AG04450 (cell line): ENCODE measurements at regions not wholly inside any gene's neighbourhood (a gene's known extent, or its start where the extent isn't known, plus 50 kb on each side); places are given as distances from the start of the nearest gene placed in this dataset.

Experiments
- CTCF ChIA-PET: fragments of 300-600, 350-600 bp; formaldehyde crosslinking; extraction: SDS; loops from one replicate; lab custom pipeline; 2022; ENCODE audit warnings: antibody characterized with exemption, inconsistent platforms; lab: Charles Lee
- POLR2A ChIA-PET: fragments of 350-600 bp; formaldehyde crosslinking; extraction: SDS; loops from one replicate; lab custom pipeline; 2021; ENCODE audit warnings: antibody characterized with exemption, inconsistent platforms; lab: Yijun Ruan, JAX
- DNase-seq: peaks from one replicate; pipeline ENCODE4 v3.0.0-alpha.2; 2011; ENCODE audit warnings: low read depth, low spot score
- H3K27ac ChIP-seq: one replicate; pipeline ENCODE4 v1.5.1; 2012; ENCODE audit warnings: low read depth, low read length, control low read depth
- H3K27me3 ChIP-seq: one replicate; pipeline ENCODE4 v1.6.0; 2012; ENCODE audit warnings: low read length; ENCODE audit not compliant: control insufficient read depth, insufficient read depth
- H3K4me3 ChIP-seq: 2 replicates; pipeline ENCODE4 v1.5.1; 2011; ENCODE audit warnings: mild to moderate bottlenecking, low read depth, low read length, control low read depth
- H3K9me3 ChIP-seq: 2 replicates; pipeline ENCODE4 v1.5.1; 2012; ENCODE audit warnings: low read length; ENCODE audit not compliant: control insufficient read depth, insufficient read depth
- CTCF ChIP-seq: IDR thresholded peaks from 2 replicates; pipeline ENCODE4 v1.5.1; 2011; ENCODE audit warnings: low read depth, low read length, control low read depth, inconsistent platforms

- no peak overlapping the region for H3K4me3 ChIP-seq
- no peak overlapping the region for H3K27ac ChIP-seq
- ChIA-PET POLR2A (no interaction called here), CTCF (interaction anchor here (0.6 kb wide), 1 partner anchor 299 kb away, joined by 4 read pairs; no protein-coding TSS in a partner anchor)
- TF ChIP-seq CTCF: no peak
- no peaks in the 10 kb centered on the region for H3K9me3 ChIP-seq
- H3K27me3 ChIP-seq: peaks cover 4% of the 10 kb centered on the region
- DNase-seq: no peak
Observed at GRCh38 chr1:29488086-29488793, 251.9 kb downstream of the PTPRU start.

- Histone ChIP-seq H3K27me3 (peaks cover 4% of the 10 kb centered on the region), H3K9me3 (no peaks in the 10 kb centered on the region), H3K4me3 (no peak overlapping the region), H3K27ac (no peak overlapping the region)
- no peak for DNase-seq
- POLR2A ChIA-PET: no interaction called here
- no peak for TF ChIP-seq CTCF
- CTCF ChIA-PET: interaction anchor here (0.5 to 0.6 kb wide), 2 partner anchors 246 to 300 kb away, joined by 3 to 4 read pairs; no protein-coding TSS in a partner anchor
Observed at GRCh38 chr1:29487291-29487690, 251.0 kb downstream of the PTPRU start.

- ChIA-PET CTCF (interaction anchor here (0.9 kb wide), 1 partner anchor 245 kb away, joined by 8 read pairs; no protein-coding TSS in a partner anchor), POLR2A (no interaction called here)
- Histone ChIP-seq H3K9me3 (no peaks in the 10 kb centered on the region), H3K4me3 (no peak overlapping the region), H3K27me3 (peaks cover under 1% of the 10 kb centered on the region), H3K27ac (no peak overlapping the region)
- no peak for TF ChIP-seq CTCF
- no peak for DNase-seq
Observed at GRCh38 chr1:29485096-29485925, 249.0 kb downstream of the PTPRU start.

GRCh38 chr1:29482991-29483390 is 246.7 kb downstream of the PTPRU start:
- ChIA-PET CTCF (interaction anchor here (0.6 kb wide), 1 partner anchor 898 kb away, joined by 5 read pairs; no protein-coding TSS in a partner anchor), POLR2A (no interaction called here)
- Histone ChIP-seq H3K4me3 (no peak overlapping the region), H3K27ac (no peak overlapping the region), H3K27me3 (peaks cover 14% of the 10 kb centered on the region), H3K9me3 (no peaks in the 10 kb centered on the region)
- no peak for TF ChIP-seq CTCF
- DNase-seq: no peak

DNA sequence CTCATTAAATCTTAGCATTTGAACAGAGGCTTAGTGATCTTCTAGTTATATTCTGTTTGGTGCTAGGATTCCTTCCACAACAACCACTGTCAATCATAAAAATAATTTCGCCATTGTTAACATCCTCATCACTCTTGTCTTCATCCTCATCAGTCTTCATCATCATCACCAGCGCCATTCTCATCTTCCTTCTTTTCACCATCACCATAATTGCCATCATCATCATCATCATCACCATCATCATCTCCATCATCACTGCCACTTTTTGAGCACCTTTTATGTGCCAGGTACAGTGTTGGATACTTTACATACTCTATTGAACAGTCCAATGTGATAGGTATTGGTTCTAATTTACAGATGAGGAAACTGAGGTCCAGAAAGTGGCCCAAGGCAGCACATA is 245.7 kb downstream of the PTPRU start:
- Histone ChIP-seq H3K4me3 (no peak overlapping the region), H3K9me3 (no peaks in the 10 kb centered on the region), H3K27ac (no peak overlapping the region), H3K27me3 (peaks cover 24% of the 10 kb centered on the region)
- no peak for DNase-seq
- POLR2A ChIA-PET: no interaction called here
- TF ChIP-seq CTCF: no peak
- CTCF ChIA-PET: no interaction called here
